Hepatocyte (in vitro differentiated cells): ENCODE measurements at regions not wholly inside any gene's neighbourhood (a gene's known extent, or its start where the extent isn't known, plus 50 kb on each side); places are given as distances from the start of the nearest gene placed in this dataset.

Experiments
- CTCF ChIP-seq: fragments of 200-600 bp; sonication (generic); IDR thresholded peaks from 2 replicates; pipeline ENCODE4 v1.5.1; 2016; ENCODE audit warnings: antibody characterized with exemption, mild to moderate bottlenecking; ENCODE audit not compliant: poor library complexity
- EZH2phosphoT487 ChIP-seq: fragments of 200-600 bp; sonication (generic); IDR thresholded peaks from one replicate; pipeline ENCODE4 v1.6.1; 2018; ENCODE audit warnings: antibody characterized with exemption, mild to moderate bottlenecking, low read depth, moderate library complexity; ENCODE audit not compliant: unreplicated experiment, severe bottlenecking

- TF ChIP-seq CTCF (no peak), EZH2phosphoT487 (no peak)
These were observed 189.0 kb upstream of the SOX4 start for GRCh38 chr6:21404577-21404976.
